Cerebellar cortex (tissue), 1 donor: ENCODE measurements at regions not wholly inside any gene's neighbourhood (a gene's known extent, or its start where the extent isn't known, plus 50 kb on each side); places are given as distances from the start of the nearest gene placed in this dataset.
"Not testable (repeated sequence)": the region's sequence is repeated elsewhere in the genome, so short reads cannot be mapped to it uniquely, and the experiment has no call there.

Experiments used
- DNase-seq: peaks from one replicate; pipeline ENCODE4 v3.0.0-alpha.2; 2015; ENCODE audit warnings: low spot score

- no peak for DNase-seq
Observed at GRCh38 chr5:83889971-83890745, 169.5 kb upstream of the HAPLN1 start.

GRCh38 chr5:83877911-83878706, 157.5 kb upstream of the HAPLN1 start:
- DNase-seq: no peak

DNA sequence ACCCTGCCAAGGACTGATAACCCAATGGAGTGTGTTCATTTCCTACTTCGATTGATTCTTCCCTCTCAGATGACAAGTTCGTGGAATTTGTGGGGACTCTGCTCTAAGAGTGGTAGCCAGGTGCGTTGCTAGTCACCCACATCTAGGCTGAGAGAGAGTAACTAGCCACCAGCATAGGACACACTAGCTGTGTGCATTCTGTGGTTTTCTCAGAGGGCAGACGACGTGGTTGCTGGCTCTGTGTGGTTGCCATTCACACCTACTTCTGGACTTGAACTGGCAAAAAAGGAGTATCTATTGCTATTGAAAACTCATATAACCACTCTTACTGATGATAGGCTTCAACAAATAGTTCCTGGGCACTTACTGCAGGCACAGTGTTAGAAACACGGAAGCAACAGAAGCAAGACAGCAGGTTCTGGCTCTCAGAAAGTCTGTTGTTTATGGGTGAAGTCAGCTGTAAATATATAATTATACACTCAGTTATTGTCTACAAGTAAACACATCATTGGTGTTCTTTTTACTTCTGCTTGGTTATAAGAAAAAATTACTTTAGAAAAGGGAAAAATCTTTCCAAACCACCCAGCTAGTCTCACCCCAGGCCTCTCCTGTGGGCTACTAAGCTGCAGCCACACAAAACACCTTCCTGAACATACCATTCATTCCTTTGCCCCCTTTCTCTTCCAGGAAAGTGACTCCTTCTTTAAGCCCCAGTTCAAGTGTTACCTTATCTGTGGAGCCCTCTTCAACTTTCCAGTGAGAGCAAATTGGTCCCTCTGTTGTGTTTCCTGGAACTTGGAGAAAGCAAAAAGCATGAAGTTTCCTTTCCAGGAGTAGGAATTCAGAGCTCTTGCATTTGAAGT, 151.1 kb upstream of the HAPLN1 start:
- no peak for DNase-seq

DNA sequence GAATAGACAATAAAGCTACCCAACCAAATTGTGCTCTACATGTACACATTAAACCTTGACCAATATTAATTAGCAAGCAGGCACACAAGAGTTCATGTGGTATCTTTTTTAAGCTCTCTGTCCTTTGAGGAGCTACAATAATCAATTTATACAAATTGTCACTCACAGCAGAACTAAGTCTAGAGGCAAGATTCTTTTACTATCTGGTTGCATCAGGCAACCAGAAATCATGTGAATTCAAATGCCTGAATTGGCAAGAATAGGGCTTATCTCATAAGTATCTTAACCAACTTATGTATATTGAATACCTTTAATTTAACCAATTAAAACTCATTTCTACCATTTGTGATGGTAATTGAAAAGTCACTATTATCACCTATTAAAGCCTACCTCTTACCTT, 145.5 kb upstream of the HAPLN1 start:
- DNase-seq: no peak

- DNase-seq: no peak
Observed at GRCh38 chr5:83865579-83865978, 144.9 kb upstream of the HAPLN1 start.

- DNase-seq: no peak
Observed at GRCh38 chr5:83864652-83865051, 144.0 kb upstream of the HAPLN1 start.

GRCh38 chr5:83857341-83857740, 136.7 kb upstream of the HAPLN1 start:
- peak; percentile 20 for DNase-seq

- no peak for DNase-seq
Observed at GRCh38 chr5:83856881-83857280, 136.2 kb upstream of the HAPLN1 start.

- DNase-seq: not testable (repeated sequence)
Observed at GRCh38 chr5:83850412-83850811, 129.8 kb upstream of the HAPLN1 start.

DNA sequence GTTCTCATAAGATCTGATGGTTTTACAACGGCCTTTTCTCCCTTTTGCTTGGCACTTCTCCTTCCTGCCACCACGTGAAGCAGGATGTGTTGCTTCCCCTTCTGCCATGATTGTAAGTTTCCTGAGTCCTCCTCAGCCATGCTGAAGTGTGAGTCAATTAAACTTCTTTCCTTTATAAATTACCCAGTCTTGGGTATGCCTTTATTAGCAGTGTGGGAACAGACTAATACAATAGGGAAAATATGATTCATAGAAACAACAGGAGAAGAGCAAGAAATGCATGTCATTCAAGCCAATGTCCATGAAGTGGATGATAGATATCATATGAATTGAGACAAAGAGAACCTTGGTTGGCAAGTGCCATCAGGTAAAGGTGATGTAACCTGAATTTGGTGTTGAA, 128.3 kb upstream of the HAPLN1 start:
- no peak for DNase-seq

DNA sequence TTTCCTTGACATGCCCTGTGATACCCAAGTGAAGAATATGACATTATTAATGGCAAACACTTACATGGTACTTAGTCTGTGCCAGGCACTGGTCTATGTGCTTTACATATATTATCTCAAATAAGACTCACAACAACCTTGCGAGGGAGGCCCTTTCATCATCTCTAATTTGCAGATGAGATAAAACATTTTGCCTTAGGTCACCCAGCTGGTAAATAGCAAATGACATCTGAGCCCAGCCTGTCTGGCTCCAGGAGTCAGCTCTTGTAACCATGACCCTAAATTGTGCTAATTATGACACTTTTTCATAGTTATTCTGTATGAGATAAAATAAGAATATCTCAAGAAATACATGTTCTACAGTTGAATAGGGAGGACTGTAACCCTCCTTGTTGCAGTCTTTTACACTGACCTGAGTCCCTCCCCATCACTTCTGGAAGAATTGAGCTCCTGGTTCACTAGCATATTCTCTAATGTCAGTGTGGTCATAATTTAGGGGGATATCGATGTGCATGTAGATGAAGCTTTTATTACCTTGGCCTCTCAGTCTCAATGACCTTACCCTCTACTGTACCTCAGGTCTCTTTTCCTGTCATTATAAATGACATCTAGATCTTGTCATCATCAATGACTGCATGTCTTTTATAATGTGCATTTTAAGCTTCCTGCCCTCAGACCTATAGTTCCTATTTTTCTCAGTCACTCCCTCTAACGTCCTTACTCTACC, 126.1 kb upstream of the HAPLN1 start:
- DNase-seq: no peak

GRCh38 chr5:83844449-83845068, 123.9 kb upstream of the HAPLN1 start:
- no peak for DNase-seq

- DNase-seq: no peak
Observed at GRCh38 chr5:83839788-83840187, 119.1 kb upstream of the HAPLN1 start.

GRCh38 chr5:83839256-83839655, 118.6 kb upstream of the HAPLN1 start:
- no peak for DNase-seq

DNA sequence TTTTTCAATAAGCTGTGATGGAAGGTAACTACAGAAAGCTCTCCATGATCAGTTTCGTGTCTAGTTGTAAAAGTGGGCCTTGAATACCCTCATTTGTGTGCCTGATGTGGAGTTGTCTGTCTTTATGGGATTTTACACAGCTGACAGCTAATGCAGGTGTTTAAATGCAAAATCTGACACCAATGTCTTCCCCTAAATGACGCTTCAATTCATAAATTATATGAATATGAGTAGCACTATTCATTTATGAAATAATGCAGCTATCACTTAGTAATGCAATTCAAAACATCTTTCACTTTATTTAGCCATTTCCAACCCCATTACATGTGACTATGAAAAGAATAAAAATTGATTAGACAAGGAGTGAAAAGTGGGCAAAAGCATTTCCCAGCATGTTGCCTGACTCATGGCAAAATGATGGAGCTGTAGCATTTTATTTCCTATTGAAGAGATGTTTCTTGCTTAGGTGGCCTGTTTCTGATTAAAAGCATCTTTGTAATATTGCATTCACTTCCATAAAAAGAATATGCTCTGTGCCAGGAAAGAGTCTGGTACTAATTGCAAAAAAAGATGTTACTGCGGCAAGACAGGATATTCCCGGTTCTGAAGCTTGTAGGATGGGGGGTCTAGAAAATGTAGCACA, 116.7 kb upstream of the HAPLN1 start:
- no peak for DNase-seq

DNA sequence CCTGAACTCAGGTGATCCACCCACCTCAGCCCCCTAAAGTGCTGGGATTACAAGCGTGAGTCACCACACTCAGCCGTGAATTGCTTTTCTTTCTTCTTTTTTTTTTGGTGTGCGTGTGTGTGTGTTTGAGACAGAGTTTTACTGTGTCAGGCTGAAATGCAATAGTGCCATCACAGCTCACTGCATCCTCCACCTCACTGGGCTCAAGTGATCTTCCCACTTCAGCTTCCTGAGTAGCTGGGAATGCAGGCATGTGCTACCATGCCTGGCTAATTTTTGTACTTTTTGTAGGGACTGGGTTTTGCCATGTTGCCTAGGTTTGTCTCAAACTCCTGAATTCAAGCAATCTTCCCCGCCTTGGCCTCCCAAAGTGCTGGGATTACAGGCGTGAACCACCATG, 113.7 kb upstream of the HAPLN1 start:
- DNase-seq: no peak

- no peak for DNase-seq
Observed at GRCh38 chr5:83831834-83832233, 111.2 kb upstream of the HAPLN1 start.

GRCh38 chr5:83827111-83827557, 106.5 kb upstream of the HAPLN1 start:
- no peak for DNase-seq

- DNase-seq: no peak
Observed at GRCh38 chr5:83817591-83817990, 96.9 kb upstream of the HAPLN1 start.

DNA sequence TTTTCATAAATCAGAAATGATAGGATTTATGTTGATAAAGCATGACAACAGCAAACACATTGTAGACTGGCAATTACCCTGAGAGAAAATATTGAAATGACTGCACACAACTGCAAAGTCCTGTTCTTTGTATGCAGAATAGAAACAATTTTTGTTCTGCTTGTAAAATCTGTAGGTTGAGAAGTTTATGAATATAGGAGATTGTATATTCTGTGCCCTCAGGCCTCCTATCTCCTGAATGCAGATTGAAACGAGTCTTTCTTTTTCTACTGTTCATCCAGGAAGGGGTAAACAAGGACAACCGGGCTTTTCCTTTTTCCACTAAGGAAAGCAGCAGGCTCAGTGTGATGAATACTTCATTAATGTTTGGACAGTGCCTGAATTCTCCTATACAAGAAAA, 95.0 kb upstream of the HAPLN1 start:
- DNase-seq: no peak

GRCh38 chr5:83810511-83810910, 89.9 kb upstream of the HAPLN1 start:
- DNase-seq: no peak
